Hindlimb muscle (tissue), 1 donor: ENCODE measurements at regions not wholly inside any gene's neighbourhood (a gene's known extent, or its start where the extent isn't known, plus 50 kb on each side); places are given as distances from the start of the nearest gene placed in this dataset.

Source experiments
- DNase-seq: peaks from one replicate; pipeline ENCODE4 v3.0.0-alpha.2; 2013

DNA sequence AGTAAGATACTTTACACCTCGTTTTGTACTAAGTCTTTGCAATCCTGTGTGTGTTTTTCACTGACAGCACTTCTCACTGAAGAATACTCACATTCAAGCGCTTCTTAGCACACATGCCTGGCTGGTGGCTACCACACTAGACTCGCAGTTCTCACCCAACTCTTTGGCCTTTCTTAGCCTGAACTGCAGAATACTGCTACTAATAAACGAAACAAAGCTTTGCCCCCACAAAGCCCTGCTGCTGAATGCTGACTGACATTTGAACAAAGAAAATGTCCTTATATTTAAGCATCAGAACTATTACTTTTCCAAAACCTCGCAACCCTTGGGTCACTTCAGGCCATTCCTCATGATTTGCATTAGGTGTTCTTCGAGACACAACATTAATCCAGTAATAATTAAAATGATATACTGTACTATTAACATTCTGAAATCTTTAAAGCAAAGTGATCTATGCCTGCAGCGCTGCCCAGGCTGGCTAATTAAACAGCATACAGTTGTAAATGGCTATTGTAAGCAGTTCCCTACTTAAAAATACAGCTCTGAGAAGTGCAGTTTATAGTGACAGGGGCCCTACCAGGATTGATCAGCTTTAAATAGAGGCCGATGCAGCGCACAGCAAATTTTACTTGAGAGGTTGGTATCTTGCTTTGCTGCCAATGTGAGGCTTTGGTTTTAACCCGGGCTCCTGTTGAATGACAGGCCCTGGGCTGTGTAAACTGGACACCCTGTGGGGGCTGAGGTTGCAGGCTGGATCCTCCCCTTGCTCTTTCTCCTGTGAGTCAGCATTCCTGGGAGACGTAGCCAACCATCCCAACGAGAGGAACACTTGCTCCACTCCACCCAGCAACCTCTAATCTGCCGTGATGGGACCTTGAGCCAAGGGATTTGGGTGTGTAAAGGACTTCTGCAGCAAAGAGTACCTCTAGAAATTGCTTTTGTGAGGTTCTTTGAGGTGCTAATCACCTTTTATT, 899.0 kb downstream of the TFAP2A start:
- DNase-seq, result no peak

DNA sequence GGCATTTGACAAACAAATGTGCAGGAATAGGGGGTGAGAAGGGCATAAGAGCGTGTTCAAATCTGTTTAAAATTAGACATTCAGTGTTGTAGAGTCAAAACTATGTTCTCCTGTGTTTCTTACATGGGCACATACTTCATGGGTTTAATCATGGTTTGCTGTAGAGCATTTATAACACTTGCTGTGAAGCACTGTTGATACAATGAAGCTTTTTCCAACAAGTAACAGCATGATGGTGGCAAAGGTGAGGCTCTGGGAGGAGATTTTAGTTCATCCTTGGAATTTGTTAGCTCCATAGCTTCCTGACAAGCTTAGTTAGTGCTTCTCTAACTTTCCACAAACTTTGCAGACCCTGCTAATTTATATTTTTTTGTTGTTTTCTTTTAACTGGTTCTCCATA, 900.7 kb downstream of the TFAP2A start:
- DNase-seq, result no peak

DNA sequence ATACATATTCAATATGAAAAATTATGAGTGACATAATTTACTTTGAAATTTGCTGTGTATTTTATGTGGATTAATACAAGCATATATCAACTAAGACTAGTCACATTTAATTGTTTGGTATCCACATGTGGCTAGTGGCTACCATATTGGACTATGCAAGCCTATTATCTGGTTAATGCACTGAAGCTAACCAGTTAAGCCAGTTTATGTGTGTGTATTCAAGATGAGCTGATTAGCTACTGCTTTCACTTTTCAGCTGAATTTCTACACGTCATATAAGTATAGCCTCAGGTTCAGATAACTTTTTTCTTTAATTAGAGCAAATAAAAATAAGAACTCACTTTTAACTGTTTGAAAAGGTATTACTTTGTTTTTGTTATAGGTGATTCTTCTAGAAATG, 903.7 kb downstream of the TFAP2A start:
- DNase-seq, result no peak

DNA sequence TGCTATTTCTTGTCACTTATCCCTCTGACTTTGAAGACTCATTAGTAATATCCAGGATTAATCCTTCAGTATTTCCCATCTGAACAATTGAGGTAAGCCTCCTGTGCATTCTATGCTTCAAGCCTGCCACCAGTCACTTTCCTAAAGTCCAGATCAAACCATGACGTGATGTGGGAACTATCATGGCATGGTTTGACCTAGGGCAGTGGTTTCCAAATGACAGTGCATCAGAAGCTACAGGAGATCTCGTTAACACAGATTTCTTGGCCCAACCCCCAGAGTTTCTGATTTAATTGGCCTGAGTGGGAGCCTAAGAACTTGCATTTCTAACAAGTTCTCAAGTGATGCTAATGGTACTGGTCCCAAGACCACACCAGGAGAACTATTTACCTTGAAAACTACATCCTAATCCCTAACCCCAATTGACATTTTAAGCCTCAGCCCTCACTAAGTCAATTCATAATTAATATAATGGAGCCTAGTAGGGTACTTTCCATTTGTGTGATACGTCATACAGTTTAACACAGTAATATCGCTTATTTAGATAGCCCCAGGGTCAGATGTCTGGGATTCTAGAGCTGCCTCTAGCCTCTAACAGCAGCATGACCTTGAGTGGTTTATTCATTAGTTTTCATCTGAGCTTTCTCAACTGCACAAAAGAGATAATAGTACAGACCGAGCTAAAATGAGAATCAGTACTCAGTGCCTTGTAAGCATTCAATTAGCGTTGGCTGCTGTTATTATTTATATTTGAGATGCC, 907.6 kb downstream of the TFAP2A start:
- no peak for DNase-seq

DNA sequence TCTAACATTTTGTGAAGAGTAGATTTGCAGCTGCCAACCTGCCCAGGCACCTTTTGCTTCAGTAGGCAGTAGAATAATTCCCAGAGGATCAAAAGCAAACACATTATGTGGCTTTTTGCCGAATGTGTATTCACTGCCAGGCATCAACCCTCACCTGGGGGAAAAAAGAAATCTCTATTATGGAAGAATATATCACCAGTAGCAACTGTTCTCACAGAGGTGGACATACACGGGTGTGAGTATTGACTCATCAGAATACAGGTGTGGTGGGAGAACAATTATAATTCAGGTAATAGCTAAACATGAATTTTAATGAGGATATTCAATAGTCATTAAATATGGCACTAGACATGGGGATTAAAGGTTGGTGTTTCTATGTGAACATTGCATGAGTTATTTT, 910.7 kb downstream of the TFAP2A start:
- DNase-seq, result no peak

DNA sequence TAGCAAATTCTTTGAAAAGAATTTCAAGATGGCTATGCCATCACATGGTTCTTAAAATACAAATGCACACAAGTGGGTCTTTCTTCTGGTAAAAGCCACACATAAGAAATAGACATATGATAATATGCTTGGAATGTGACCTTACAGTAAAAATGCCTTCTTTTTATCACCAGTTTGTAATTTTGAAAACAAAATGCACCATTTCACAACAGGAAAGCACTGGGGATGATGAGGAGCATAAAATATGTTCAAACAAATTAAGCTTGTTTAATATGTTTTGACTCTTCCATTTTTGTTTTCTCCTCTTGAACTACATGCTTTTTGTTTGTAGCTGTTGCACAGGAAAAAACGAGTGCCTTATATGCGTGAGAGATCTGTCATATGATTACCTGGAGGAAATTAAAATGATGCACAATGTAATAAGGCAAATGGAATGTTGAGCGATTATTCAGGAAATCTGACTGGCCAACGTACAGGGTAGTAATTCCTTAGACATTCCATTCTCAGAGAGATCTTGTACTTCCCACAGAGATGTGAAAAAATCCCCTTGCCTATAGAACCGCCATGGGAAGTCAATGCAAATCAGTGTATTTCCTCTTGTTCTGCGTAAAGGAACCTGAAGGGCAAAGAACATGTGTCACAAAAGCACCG, 911.6 kb downstream of the TFAP2A start:
- DNase-seq, result no peak

DNA sequence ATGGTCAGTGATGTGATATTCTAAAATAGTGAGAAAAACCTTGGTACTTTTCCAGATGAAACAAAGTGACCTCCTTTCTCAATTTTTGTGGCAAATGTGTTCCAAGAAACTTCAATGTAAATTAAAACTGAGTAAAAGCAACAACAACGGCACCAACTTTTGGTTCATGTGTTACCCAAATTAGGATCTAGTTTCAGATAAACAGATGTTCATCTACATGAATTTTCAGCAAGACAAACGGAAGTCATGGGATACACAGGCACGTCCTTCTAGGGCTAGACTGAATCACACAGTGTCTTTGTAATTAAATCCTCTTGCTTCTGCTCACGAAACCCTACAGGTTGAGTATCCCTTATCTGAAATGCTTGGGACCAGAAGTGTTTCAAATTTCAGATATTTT, 915.2 kb downstream of the TFAP2A start:
- no peak for DNase-seq

DNA sequence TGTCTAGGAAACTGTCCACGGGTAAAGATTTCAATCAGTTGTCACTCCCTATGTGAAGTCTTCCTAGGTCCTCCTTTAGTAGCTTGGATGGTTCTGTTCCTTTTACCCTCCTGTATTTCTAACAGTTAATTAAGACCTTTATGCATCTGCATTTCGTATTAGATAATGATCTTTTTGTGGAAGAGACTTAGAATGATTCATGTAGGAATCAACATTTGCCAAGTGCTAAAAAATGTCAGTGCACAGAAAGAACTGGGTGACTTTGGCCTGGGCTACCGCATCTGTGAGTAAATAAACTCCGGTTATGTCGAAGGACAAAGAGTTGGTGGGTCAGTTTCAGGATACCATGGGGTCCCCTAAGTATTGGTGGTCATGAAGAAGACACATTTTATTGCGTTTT, 918.0 kb downstream of the TFAP2A start:
- no peak for DNase-seq

DNA sequence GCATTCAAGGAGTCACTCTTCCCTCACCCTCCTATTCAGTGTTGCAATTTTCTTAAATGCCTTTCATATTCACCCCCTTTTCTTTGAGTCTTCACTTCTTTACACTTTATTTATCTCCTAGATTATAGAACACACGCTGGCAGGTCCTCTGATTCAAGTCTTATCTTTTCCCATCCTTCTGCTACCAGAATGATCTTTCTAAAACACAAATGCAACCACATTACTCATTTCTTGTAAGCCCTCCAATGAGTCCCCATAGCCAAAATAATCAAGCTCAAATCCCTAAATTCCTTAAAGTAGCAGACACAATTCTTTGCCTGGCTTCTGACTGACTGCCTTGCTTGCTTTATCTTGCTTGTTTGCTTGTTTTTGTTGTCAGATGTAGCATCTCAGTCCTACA, 920.0 kb downstream of the TFAP2A start:
- DNase-seq, result no peak

DNA sequence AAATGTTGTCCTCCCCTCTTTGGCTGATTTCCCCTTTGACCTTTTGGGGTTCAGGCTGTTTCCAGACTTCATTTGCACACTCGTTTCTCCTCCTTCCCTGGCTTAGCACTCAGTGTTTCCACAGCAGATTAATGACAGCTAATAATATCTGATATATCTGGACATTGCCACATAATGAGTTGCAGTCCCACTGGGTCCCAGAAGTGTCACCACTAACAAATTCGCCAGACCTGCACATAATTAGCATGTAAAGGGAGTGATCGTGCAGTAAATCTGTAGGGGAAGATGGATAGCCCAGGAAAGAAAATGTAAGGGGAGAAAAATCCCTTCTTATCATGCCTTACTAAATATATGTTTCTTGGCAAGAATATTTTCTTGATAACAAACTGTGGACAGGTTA, 922.1 kb downstream of the TFAP2A start:
- DNase-seq, result no peak

DNA sequence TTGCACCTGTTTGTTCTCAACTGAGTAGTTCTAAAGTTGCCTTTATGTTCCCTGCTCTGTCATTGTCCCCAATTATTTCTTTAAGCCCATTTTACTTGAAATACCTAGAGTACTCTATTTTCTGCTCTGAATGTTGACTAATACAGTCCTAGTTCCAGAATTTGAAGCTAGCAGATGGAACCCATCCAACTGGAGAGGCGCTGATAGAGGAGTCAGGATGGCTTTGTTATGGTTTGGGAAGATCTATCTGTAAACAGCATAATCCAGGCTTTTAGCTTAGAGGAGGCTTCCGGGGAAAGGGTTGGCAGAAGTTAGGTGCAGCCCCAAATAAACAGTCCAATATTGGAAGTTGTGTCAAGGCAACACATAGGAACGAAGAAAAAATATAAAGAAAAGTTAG, 927.7 kb downstream of the TFAP2A start:
- DNase-seq, result no peak

DNA sequence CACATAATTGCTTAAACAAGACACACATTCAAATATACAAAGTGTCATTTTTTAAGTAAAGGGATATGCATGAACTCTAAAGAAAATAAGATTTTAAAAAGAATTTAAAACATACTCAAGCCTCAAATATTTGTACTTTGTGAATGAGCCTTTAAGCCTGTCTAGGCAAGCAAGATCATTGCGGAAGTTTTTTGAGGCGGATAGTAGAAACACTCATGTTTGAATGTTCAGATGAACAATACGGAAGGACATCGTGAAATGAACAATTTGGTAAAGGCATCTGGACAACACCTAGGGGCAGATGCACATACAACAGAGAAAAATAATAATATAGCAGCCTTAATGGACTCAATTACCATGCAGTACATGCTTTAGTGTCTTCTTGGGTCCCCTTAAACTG, 928.9 kb downstream of the TFAP2A start:
- DNase-seq, result no peak

DNA sequence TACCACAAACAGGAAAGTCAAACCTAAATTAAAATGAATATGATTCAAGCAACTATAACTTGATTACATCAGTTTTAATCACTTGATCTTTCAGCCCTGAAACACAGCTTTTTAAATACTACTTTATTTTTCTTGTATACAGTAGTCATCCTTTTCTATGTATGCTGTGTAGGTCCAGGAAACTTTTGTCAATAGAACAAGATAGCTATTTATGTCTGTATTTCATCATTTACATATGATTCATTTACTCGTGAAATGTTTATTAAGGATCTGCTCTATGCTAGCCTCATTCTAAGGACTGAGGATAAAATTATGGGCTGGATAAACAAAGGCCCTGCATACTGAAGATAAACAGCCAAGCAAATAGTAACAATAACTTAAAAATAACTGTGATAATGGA, 930.2 kb downstream of the TFAP2A start:
- no peak for DNase-seq

DNA sequence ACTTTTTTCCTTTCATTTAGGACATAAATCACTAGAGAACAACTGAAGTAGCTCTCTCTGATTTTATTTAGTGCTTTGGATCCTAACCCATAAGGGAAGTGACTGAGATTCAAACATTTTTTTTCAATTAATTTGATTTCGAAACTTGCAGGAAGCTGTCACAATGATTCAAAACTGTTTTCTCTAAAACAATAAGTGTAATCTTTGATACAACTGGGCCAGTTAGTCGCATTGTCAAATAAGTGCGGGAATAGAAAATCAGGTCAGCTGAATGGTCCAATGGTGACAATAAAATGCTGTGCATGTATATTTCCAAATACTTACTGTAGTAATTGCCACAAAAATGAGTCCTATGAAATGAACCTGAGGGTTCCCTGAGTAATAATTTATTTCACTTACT, 930.8 kb downstream of the TFAP2A start:
- DNase-seq, result no peak

DNA sequence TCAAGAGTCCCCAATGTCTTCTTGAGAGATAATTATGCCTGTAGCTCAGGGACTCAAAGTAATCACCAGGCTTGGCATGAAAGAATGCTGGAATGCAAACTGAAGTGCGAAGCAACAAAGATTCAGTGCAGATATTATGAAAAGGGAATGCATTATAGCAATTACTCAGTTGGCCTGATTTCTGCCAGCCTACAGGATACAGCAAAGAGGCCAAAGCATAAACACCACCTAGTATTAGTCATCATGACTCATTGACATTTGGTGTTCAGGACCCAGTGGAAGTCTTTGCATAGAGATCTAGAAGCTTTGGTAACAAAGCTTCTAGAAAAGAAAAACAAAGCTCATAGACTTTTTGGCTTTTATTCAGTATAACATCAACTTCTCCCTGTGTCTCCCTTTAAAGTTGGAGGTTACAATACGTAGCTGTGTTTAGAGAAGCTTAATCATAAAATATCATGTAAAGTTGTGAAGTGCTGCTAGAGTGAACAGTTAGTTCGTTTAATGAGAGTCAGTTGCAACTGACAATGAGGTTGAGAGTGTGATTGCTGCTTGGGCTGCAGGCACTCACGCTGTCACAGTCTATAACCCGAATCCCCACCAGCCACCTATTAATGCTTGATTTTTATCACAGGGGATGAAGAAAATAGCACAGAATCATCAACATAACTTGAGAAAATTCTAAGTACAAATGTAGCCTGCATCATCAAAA, 932.7 kb downstream of the TFAP2A start:
- DNase-seq, result no peak

DNA sequence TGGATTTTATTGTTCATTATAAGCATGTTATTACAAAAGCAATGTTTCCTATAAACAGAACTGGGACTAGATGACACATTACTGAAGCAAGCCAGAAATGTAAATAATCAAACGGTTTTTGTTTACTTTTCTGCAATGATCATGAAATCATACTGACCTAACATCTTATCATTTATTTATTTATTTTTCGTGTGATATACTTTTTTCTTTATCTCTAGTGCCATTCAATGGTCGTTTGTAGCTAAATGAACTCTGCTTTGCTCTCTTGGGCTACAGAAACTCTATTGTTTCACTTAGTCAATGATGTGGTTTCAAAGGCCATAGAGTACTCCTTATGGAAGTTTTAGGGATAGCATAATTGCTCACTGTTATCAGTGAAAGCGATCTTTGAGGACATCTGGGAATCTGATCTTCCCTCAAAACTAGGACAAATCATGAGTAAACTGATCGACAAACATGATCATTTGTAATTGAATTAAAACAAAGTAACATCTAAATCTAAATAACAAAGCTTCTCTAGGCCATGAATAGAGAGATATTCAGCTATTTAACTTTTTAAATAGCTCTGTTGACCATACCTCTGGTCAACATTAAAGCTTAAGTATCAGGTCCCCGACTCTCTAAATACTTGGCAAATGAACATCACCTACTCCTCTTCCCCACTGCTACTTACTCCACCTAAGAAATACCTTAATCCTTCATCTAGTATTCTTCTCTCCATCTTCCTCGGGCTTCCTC, 933.4 kb downstream of the TFAP2A start:
- no peak for DNase-seq

DNA sequence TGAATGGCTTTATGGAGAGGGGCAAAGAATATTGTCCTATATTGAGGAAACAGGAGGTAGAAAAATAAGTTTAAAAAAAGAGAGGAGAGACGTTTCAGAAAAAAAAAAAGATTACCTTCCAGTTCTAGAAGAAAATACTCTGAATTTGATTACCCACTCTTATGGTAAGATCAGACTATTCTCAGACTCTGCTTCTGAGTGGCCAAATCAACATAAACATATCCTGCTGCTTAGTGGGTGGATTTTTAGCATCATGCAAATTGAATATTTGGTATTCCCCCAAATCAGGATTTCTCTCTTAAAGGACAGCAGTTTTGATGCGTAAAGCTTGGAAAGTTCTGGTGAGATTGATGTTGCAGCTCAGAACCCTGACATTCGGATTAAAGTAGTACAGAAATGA, 946.6 kb downstream of the TFAP2A start:
- DNase-seq, result no peak

DNA sequence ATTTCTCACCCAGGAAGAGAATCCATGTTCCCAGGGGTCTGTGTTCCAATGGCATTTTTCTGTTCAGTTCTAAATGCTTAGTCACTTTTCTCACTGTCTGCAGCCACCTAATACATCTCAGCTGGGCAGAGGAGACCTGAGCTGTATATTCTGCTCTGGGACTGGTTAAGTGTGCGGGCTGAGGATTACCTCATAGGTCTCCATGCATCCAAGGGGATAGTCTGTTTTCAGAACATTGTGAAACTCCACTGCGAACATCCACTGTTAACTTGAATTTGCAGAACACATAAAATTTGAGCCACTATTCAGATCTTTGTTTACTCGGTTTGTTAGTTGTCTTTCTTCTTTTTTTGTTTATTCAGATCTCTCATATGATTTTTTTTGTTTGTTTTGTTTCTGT, 947.1 kb downstream of the TFAP2A start:
- no peak for DNase-seq

DNA sequence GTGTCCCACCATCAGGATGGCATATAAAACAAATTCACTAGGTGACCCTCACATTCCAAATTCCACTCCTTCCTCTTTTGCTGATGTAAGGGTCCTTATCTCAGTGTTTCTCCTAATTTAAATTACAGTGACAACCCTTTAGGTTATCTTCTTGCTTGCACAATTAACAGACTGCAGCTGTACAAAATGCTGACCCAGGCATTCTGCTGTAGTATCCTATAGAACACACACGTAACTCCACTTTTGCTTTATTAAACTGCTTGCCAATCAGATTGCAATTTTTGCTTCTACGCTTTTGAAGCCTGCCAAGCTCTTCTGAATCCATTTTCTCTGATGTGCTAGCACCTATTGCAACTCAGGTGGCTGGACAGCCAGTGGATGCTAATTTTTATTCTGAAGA, 950.3 kb downstream of the TFAP2A start:
- DNase-seq, result no peak

DNA sequence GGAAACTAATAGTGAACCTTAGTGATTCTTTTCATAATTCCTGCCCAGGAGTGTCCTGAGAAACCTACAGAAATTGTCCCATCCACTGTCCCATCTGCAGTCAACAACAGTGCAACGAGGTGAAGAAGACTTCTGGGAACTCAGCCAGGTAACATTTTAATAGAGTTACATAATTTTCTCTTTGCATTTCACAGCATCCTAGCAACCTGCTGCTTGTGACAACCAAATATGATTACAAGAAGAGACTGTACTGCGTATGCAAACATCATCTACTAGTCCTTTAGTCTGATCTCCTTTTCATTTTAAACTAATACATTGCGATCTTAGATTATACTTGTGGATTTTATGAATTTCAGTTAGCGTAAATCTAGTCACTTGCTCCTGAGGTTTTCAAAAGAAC, 951.6 kb downstream of the TFAP2A start:
- DNase-seq, result no peak

DNA sequence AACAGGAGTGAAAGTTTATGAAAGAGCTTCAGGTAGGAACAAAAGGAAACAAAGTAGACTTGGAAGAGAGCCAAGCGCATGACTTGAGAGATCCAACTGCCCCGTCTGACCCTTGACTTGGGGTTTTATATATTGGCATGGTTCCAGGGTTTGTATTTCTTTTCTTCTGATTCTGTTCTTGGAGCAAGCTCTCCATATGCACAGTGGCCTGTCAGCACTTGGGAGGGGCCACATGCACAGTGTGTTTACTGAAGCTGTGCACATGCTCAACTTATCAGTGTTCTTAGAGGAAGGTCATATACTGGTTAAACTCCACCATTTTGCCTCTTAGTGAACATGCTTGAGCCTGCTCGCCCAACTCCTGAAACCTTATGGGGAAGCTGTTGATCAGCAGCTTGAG, 953.7 kb downstream of the TFAP2A start:
- DNase-seq, result no peak

DNA sequence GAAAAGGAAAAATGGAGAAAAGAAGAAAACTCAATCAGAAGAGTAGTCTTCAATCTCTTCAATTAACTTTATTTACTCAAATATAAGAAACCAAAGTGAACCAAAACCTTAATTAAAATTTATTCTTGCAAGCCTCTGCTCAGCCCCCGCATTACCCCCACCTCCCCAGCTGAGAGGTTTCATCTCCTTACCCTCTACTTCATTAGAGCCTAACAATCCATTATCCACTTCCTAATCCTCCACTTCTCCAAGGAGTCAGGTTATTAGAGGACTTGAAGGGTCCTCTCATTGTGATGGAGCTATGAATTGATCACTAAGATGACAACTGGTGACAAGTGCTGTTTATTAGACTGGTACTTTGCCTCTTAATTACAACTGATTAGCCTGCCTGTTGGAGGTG, 956.5 kb downstream of the TFAP2A start:
- no peak for DNase-seq
